GM12865 (cell line): ENCODE measurements at regions not wholly inside any gene's neighbourhood (a gene's known extent, or its start where the extent isn't known, plus 50 kb on each side); places are given as distances from the start of the nearest gene placed in this dataset.

Source experiments
- DNase-seq: peaks from one replicate; pipeline ENCODE4 v3.0.0; 2010; ENCODE audit warnings: low read depth
- H3K4me3 ChIP-seq: 2 replicates; pipeline ENCODE4 v1.5.1; 2011; ENCODE audit warnings: mild to moderate bottlenecking, low read depth, low read length, control low read depth
- TF ChIP-seq, protein P1 (sequence below): IDR thresholded peaks from 2 replicates; pipeline ENCODE4 v1.5.1; 2011; ENCODE audit warnings: low read length, control low read depth, low read depth, inconsistent platforms; ENCODE audit not compliant: insufficient read depth; ENCODE audit errors: missing control alignments

DNA sequence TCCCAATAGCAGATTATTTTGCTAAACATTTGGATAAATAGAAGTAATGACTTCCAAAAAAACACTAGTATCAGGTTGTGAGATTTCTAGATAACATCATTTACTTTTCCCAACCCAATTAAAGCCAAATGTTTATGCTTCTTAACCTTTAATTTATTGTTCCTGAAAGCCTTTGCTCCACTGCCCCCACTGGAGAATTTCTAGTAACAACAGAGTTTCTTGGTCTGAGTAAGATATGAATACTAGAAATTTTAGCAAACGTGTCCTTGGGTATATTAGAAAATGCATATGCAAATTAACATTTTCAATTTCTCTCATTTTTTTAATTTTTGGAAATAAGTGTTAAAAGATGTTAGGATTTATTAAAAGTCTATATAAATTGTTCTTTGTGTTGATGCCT, 958.0 kb upstream of the PHF14 start:
- H3K4me3 ChIP-seq, result no peak overlapping the region
- TF ChIP-seq, protein P1, sequence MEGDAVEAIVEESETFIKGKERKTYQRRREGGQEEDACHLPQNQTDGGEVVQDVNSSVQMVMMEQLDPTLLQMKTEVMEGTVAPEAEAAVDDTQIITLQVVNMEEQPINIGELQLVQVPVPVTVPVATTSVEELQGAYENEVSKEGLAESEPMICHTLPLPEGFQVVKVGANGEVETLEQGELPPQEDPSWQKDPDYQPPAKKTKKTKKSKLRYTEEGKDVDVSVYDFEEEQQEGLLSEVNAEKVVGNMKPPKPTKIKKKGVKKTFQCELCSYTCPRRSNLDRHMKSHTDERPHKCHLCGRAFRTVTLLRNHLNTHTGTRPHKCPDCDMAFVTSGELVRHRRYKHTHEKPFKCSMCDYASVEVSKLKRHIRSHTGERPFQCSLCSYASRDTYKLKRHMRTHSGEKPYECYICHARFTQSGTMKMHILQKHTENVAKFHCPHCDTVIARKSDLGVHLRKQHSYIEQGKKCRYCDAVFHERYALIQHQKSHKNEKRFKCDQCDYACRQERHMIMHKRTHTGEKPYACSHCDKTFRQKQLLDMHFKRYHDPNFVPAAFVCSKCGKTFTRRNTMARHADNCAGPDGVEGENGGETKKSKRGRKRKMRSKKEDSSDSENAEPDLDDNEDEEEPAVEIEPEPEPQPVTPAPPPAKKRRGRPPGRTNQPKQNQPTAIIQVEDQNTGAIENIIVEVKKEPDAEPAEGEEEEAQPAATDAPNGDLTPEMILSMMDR, result no peak
- no peak for DNase-seq

DNA sequence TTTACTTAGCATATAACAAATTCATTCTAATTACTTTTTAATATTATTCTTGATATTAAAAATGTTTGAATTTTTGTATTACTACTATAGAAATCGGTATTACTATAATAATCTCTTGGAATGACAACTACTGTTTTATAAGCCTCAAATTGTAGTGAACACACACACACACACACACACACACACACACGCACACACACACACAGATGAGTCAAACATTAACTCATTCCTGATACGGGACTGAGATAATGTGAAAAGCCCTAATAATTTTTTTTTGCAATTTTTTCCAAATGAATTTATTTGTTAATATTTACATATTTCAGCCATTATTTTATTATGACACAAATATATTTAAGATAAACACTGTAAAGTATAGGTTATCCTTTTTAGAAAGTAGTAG, 951.2 kb upstream of the PHF14 start:
- TF ChIP-seq, protein P1, result no peak
- H3K4me3 ChIP-seq, result no peak overlapping the region
- no peak for DNase-seq

DNA sequence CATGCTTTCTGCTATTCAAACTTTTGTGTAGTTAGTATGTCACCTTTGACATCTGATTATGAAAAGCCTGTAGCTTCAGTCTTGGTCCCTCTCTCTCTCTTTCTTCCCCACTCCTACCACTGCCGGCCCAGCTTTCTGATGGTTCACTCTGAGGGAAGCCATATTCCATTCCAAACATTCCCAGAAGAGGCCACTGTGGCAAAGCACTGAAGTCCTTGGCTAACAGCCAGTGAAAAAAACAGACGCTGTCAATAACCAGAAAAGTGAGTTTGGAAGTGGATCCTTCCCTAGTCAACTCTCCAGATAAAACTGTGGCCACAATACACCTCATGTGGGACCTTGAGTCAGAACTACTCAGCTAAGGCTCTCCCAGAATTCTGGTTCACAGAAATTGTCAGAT, 950.7 kb upstream of the PHF14 start:
- H3K4me3 ChIP-seq, result no peak overlapping the region
- DNase-seq, result no peak
- TF ChIP-seq, protein P1, result no peak

DNA sequence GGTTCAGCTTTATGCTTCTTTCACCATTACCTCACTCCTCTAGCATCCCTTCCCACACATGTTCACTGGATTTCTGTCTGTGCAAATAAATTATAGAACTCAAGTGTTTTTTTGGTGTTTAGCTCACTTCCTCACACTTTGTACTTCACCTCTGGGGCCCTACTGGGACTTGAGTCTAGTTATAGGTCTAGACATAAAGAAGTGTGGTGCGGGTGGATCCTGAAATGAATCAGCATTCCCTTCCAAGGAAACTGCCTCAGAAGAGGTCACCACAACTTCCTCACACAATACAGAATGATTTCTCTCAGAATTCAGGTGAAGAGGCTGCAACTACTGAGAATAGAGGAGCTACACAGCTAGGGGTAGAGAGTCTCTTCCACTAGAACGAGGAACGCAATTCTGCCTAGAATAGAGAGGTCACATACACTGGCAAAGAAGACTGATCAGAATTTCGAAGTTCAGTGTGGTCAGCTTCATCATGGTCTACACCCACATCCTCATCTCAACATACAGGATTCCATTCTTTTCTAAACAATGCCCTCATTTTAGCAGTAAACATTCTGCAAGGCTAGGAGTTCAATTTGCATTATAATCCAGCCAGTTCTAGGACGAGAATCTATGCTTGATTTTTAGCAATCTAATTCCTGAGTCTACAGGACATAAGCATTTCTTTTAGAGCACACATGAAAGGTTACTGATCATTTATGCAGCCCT, 938.7 kb upstream of the PHF14 start:
- TF ChIP-seq, protein P1, result no peak
- H3K4me3 ChIP-seq, result no peak overlapping the region
- DNase-seq, result no peak

GRCh38 chr7:10036693-10037092, 937.0 kb upstream of the PHF14 start:
- H3K4me3 ChIP-seq, result no peak overlapping the region
- TF ChIP-seq, protein P1, result no peak
- no peak for DNase-seq

GRCh38 chr7:10038351-10038750, 935.3 kb upstream of the PHF14 start:
- DNase-seq, result no peak
- TF ChIP-seq, protein P1, result no peak
- H3K4me3 ChIP-seq, result no peak overlapping the region

- TF ChIP-seq, protein P1, result no peak
- H3K4me3 ChIP-seq, result no peak overlapping the region
- DNase-seq, result no peak
Observed at GRCh38 chr7:10040674-10041073, 933.0 kb upstream of the PHF14 start.
